OCI-LY1 (cell line): ENCODE measurements at regions not wholly inside any gene's neighbourhood (a gene's known extent, or its start where the extent isn't known, plus 50 kb on each side); places are given as distances from the start of the nearest gene placed in this dataset.

Experiments
- H2AFZ ChIP-seq: fragments of 200-600 bp; sonication (generic), shearing (Covaris generic); 2 replicates; pipeline ENCODE4 v1.6.0; 2014; ENCODE audit warnings: antibody characterized with exemption, mild to moderate bottlenecking, low read length
- H3F3A ChIP-seq: fragments of 200-600 bp; sonication (generic), shearing (Covaris generic); 2 replicates; pipeline ENCODE4 v1.6.0; 2014; ENCODE audit warnings: mild to moderate bottlenecking, antibody characterized with exemption, low read length, moderate library complexity; ENCODE audit not compliant: insufficient read depth
- H3K27ac ChIP-seq: fragments of 200-600 bp; sonication (generic); 2 replicates; pipeline ENCODE4 v1.5.1; 2014; ENCODE audit warnings: low read length, mixed run types, mild to moderate bottlenecking, low read depth; ENCODE audit not compliant: poor library complexity, severe bottlenecking
- H3K27me3 ChIP-seq: fragments of 200-600 bp; sonication (generic); 2 replicates; pipeline ENCODE4 v1.6.0; 2014; ENCODE audit warnings: antibody characterized with exemption, mild to moderate bottlenecking, low read length, moderate library complexity; ENCODE audit not compliant: insufficient read depth
- H3K36me3 ChIP-seq: fragments of 200-600 bp; sonication (generic); 2 replicates; pipeline ENCODE4 v1.6.1; 2014; ENCODE audit warnings: mild to moderate bottlenecking, antibody characterized with exemption, low read length, moderate library complexity, mixed read lengths; ENCODE audit not compliant: insufficient read depth
- H3K4me1 ChIP-seq: fragments of 200-600 bp; sonication (generic); 2 replicates; pipeline ENCODE4 v1.5.1; 2014; ENCODE audit warnings: mild to moderate bottlenecking, low read length, moderate library complexity; ENCODE audit not compliant: insufficient read depth, severe bottlenecking
- H3K4me2 ChIP-seq: fragments of 200-600 bp; sonication (generic), shearing (Covaris generic); 2 replicates; pipeline ENCODE4 v1.6.1; 2014; ENCODE audit warnings: low read length
- H3K4me3 ChIP-seq: fragments of 200-600 bp; sonication (generic); 2 replicates; pipeline ENCODE4 v1.5.1; 2014; ENCODE audit warnings: low read length, low read depth, mild to moderate bottlenecking, mixed read lengths; ENCODE audit not compliant: poor library complexity, severe bottlenecking
- H3K79me2 ChIP-seq: fragments of 200-600 bp; shearing (Covaris generic); 2 replicates; pipeline ENCODE4 v1.6.1; 2016; ENCODE audit warnings: mixed run types, low read length, mixed read lengths; ENCODE audit not compliant: insufficient read depth
- H3K9ac ChIP-seq: fragments of 200-600 bp; sonication (generic), shearing (Covaris generic); 2 replicates; pipeline ENCODE4 v1.6.1; 2014; ENCODE audit warnings: mild to moderate bottlenecking, low read length, mixed read lengths
- H3K9me2 ChIP-seq: fragments of 200-600 bp; sonication (generic), shearing (Covaris generic); 2 replicates; pipeline ENCODE4 v1.6.1; 2014; ENCODE audit warnings: low read depth, mild to moderate bottlenecking, low read length, mixed read lengths
- H3K9me3 ChIP-seq: fragments of 200-600 bp; shearing (Covaris generic); 2 replicates; pipeline ENCODE4 v1.6.1; 2014; ENCODE audit warnings: low read length, mixed read lengths
- H4K20me1 ChIP-seq: fragments of 200-600 bp; sonication (generic), shearing (Covaris generic); 2 replicates; pipeline ENCODE4 v1.6.0; 2016; ENCODE audit warnings: mild to moderate bottlenecking, low read length; ENCODE audit not compliant: insufficient read depth
- CTCF ChIP-seq: fragments of 200-600 bp; sonication (generic), shearing (Covaris generic); IDR thresholded peaks from 2 replicates; pipeline ENCODE4 v1.5.1; 2017; ENCODE audit warnings: mild to moderate bottlenecking, antibody characterized with exemption, low read length, moderate library complexity, mixed read lengths
- EZH2 ChIP-seq: fragments of 200-600 bp; sonication (generic), shearing (Covaris generic); IDR thresholded peaks from 2 replicates; pipeline ENCODE4 v1.8.0; 2017; ENCODE audit warnings: borderline replicate concordance, mixed run types, mild to moderate bottlenecking, antibody characterized with exemption, low read length, moderate library complexity, mixed read lengths

GRCh38 chr3:21041621-21042020, 709.4 kb downstream of the ZNF385D start:
- Histone ChIP-seq H3K9me2 (no peaks in the 10 kb centered on the region), H3K4me3 (no peak overlapping the region), H3K27ac (no peak overlapping the region), H3F3A (no peaks in the 10 kb centered on the region), H3K36me3 (no peaks in the 10 kb centered on the region), H3K4me2 (no peak overlapping the region), H3K4me1 (no peaks in the 10 kb centered on the region), H2AFZ (no peak overlapping the region), H3K9me3 (no peaks in the 10 kb centered on the region), H3K27me3 (no peaks in the 10 kb centered on the region), H3K79me2 (no peaks in the 10 kb centered on the region), H3K9ac (no peak overlapping the region), H4K20me1 (no peaks in the 10 kb centered on the region)
- TF ChIP-seq CTCF (no peak), EZH2 (no peak)

GRCh38 chr3:21036888-21037287, 714.1 kb downstream of the ZNF385D start:
- Histone ChIP-seq H3K9me3 (no peaks in the 10 kb centered on the region), H2AFZ (no peak overlapping the region), H3K27ac (no peak overlapping the region), H4K20me1 (no peaks in the 10 kb centered on the region), H3K4me1 (no peaks in the 10 kb centered on the region), H3K4me3 (no peak overlapping the region), H3K27me3 (no peaks in the 10 kb centered on the region), H3K79me2 (no peaks in the 10 kb centered on the region), H3K36me3 (no peaks in the 10 kb centered on the region), H3K4me2 (no peak overlapping the region), H3K9me2 (no peaks in the 10 kb centered on the region), H3F3A (no peaks in the 10 kb centered on the region), H3K9ac (no peak overlapping the region)
- no peak for TF ChIP-seq EZH2
- no peak for TF ChIP-seq CTCF

- Histone ChIP-seq H3K4me1 (no peaks in the 10 kb centered on the region), H3K27ac (no peak overlapping the region), H3K9me3 (no peaks in the 10 kb centered on the region), H3K36me3 (no peaks in the 10 kb centered on the region), H3K4me3 (no peak overlapping the region), H2AFZ (no peak overlapping the region), H3K27me3 (no peaks in the 10 kb centered on the region), H3K9me2 (no peaks in the 10 kb centered on the region), H3K4me2 (no peak overlapping the region), H3K79me2 (no peaks in the 10 kb centered on the region), H3F3A (no peaks in the 10 kb centered on the region), H4K20me1 (no peaks in the 10 kb centered on the region), H3K9ac (no peak overlapping the region)
- no peak for TF ChIP-seq EZH2
- no peak for TF ChIP-seq CTCF
These were observed 722.6 kb downstream of the ZNF385D start for GRCh38 chr3:21028412-21028811.
